GM19468 (cell line): ENCODE measurements at regions not wholly inside any gene's neighbourhood (a gene's known extent, or its start where the extent isn't known, plus 50 kb on each side); places are given as distances from the start of the nearest gene placed in this dataset.

Experiments
- ATAC-seq: cut with Tn5 transposase; IDR thresholded peaks from one replicate; pipeline ENCODE4 v1.9.1; 2021; ENCODE audit warnings: mild to moderate bottlenecking, moderate library complexity, moderate number of reproducible peaks; ENCODE audit not compliant: unreplicated experiment; ENCODE audit errors: extremely low read depth

GRCh38 chr15:75129788-75130187 lies 71.9 kb upstream of the C15orf39 start:
- no peak for ATAC-seq

DNA sequence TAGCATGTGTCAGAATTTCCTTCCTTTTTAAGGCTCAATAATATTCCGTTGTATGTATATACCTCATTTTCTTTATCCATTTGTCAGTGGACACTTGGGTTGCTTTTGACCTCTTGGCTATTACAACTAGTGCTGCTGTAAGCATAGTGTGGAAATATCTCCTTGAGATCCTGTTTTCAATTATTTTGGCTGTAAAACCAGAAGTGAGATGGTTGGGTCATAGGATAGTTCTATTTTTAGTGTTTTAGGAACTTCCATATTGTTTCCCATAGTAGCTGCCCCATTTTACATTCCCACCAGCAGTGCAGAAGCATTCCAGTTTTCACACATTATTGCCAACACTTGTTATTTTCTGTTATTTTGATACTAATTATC lies 70.4 kb upstream of the C15orf39 start:
- ATAC-seq, result no peak

DNA sequence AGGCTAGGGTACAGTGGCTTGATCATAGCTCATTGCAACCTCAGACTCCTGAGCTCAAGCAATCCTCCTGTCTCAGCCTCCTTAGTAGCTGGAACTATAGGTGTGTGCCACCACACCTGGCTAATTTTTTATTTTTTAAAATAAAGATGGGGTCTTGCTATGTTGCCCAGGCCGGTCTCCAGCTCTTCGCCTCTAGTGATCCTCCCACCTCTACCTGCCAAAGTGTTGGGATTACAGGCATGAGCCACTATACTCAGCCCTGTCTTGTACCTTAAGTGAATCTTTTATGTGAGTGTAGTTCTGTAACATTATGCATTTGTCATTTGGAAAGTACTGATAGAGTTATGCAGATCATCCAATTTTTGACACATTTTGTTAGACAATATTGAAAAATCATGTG lies 66.9 kb upstream of the C15orf39 start:
- no peak for ATAC-seq

- ATAC-seq, result no peak
These were observed 65.6 kb upstream of the C15orf39 start for GRCh38 chr15:75136118-75136517.

DNA sequence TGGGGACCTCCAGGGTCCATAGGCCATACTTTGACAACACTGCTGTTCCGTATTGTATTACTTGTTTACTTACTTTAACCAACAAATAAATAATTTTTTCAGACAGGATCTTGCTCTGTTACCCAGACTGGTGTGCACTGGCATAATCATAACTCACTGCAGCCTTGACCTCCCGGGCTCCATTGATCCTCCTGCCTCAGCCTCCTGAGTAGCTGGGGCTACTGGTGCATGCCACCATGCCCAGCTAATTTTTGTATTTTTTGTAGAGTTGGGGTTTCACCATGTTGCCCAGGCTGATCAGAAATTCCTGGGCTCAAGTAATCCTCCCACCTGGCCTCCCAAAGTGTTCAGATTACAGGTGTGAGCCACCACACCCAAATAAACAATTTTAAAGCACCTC lies 64.9 kb upstream of the C15orf39 start:
- ATAC-seq, result no peak

- ATAC-seq, result no peak
These were observed 63.4 kb upstream of the C15orf39 start for GRCh38 chr15:75138016-75138999.

- no peak for ATAC-seq
These were observed 61.4 kb upstream of the C15orf39 start for GRCh38 chr15:75140080-75140879.

GRCh38 chr15:75142499-75142898 lies 59.2 kb upstream of the C15orf39 start:
- ATAC-seq, result no peak

DNA sequence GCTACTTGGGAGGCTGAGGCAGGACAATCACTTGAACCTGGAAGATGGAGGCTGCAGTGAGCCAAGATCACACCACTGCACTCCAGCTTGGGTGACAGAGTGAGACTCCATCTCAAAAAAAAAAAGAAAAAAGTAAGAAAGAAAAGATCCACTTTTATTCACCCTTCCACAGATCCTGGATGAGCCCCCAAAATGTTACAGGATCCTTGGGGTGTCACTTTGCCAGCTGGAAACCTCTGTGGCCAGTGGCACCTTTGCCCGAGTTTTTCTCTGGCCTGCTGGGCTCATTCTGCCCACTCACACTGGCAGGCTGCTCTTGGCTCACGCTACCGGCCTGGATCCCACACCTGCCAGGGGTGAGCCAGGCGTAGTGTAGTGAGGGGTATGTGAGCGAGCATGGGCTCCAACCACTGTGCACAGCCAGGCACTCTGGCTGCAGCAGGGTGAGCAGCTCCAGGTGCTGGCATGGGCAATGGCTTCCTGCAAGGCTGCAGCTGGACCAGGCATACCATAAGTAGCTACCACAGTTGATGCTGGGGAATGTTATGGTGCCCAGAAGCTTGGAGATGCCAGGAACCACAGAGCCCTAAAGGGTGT lies 57.8 kb upstream of the C15orf39 start:
- no peak for ATAC-seq

GRCh38 chr15:75145027-75145841 lies 56.4 kb upstream of the C15orf39 start:
- ATAC-seq, result no peak

DNA sequence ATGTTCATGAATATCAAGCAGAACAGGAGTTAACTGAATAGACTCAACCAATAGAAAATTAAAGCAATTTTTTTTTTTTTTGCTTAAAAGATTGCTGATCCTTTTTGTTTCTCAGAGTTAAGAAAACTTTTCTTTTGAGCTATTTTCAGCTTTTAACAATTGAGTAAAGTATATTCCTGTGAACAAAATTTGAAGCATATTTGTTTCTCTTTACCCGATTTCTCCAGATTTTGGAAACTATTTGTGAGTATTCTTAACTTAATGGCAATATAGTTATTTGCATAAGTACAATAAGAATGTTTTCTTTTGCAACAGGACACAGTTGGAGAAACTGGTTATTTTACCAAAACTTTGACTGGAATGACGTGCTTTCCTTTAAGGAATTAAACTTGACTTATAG lies 53.4 kb upstream of the C15orf39 start:
- ATAC-seq, result no peak

DNA sequence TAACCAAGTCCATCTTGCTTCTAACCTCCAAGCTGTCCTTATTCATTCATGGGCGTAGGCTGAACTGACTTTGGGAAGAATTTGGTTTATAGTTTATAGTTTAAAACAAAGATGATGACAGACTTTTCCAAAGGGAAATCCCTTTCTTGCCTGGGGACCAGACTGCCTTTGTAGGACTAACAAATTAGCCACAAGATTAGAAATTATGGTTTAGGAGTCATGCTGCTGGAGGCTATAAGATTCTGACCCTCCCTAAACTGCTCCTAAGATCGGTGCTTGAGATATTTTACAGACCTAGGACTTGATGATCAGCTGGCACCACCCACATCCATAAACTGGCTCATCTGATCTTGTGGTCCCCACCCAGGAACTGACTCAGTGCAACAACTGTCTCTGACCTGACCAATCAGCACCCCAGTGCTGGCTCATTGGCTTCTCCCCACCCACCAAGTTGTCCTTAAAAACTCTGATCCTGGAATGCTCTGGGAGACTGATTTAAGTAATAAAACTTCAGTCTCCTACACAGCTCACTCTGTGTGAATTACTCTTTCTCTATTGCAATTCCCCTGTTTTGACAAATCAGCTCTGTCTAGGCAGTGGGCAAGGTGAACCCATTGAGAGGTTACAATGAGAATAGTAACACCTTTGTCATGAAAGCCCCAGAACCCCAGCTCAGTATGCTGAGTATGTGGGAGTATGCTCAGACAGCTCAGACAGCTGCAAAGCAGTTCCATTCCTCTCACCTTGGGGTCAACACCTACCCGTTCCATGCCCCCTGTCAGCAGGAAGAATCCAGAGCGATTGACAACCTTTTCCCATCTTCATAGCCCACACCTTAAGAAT lies 51.6 kb upstream of the C15orf39 start:
- no peak for ATAC-seq

DNA sequence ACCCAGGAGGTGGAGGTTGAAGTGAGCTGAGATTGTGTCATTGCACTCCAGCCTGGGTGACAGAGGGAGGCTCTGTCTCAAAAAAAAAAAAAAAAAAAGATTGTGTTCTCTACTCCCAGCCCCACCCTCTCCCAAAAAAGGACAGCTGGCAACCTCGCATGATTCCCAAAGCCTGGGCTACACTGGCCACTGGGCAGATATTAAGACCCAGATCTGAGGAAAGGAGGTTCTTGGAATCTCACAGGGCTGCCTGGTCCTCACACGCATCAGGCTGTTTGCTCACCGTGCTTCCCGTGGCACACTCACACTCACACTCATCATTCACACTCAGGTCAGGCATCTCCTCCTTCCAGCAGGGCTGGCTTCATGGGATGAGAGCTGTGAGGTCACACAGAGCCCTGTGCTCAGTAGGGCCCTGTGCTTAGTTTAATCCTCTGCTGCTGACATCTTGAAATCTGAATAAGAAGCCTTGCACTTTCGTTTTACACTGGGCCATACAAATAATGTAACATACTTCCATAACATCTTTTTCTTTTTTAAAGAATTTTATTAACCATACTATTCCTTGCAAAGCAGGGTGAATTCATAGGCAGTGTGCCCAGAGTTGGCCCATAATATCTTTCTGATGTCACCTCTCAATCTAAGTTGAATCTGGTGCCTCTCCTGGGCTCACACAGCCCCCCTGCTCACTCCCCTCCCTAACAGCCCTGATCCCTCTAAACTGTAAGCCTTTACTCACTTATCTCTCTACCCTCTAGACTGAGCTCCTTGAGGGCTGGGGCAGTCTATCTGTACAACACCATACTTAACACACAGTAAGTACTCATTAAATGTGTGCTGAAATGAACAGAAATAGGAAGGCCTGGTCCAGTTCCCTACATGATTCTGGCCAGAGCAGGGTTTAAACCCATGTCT lies 50.2 kb upstream of the C15orf39 start:
- ATAC-seq, result no peak
